HG02588 (cell line): ENCODE measurements at regions not wholly inside any gene's neighbourhood (a gene's known extent, or its start where the extent isn't known, plus 50 kb on each side); places are given as distances from the start of the nearest gene placed in this dataset.
"Not testable (repeated sequence)": the region's sequence is repeated elsewhere in the genome, so short reads cannot be mapped to it uniquely, and the experiment has no call there.

Experiments
- ATAC-seq: cut with Tn5 transposase; IDR thresholded peaks from one replicate; pipeline ENCODE4 v1.9.1; 2021; ENCODE audit warnings: mild to moderate bottlenecking, moderate library complexity; ENCODE audit not compliant: unreplicated experiment

DNA sequence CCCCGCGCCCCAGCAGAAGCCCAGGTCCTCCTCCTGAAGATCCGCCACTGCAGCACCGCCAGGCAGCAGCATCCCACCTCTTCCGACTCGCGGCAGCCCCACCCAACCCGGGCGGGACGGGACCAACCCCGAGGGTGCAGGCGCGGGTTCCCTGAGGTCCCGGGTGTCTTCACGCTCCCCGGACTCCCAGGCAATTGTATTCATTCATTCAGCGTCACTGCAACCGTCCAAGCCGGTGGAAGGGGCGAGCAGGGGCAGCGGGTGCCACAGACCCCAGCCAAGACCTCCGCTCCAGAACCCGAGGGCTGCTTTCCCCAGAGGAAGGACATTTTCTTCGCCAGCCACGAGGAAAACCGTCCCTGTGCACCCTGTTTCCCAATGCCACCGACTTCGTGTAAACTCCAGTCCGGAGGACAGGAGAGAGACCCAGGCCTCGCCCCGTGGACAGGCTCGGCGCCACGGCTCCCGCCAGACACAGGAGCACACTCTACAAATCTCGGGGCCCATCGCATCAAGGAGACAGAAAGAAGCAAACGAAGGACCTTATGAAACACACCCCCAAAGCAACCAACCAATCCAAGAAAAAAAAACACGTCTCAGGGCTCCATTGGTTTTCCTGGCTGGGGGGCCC lies 1471.5 kb downstream of the FOXD4L5 start:
- ATAC-seq, result not testable (repeated sequence)

DNA sequence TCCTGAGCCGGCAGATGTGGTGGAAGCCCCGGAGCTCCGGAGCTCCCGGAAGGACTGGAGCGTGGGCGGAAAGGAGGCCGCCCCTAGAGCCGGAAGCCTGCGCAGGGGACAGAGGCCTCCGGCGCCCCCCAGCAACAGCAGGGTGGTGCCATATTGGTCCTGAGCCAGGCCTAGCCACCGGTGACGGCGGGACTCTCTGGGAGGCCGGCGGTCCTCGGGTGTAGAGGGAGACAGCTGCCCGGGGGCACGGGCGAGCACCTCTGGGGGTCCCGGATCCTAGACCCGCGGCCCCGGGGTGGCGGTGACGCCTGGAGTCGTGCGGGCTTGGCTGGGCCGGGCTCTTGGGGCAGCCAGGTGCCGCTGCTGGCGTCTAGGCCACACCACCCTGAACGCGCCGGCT lies 1472.2 kb downstream of the FOXD4L5 start:
- peak; percentile 53 for ATAC-seq

DNA sequence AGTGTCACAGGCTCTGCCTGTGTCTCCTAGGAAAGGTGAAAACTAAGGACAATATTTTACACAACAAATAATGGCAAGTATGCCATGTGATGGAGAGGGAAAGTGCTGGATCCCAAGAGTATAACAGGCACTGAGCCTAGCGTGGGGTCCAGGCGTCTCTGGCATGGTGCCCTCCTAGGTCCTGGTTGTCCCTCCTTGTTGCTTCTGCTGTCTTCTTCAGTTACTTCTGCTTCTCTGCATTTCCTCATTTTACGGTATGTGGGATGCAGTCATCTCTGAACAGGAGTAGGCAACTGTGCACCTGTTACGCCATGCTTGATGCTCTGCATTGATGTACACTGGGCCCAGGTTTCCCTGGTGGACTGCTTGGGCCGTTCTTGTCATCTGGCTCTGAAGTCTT lies 1480.8 kb downstream of the FOXD4L5 start:
- ATAC-seq, result not testable (repeated sequence)

DNA sequence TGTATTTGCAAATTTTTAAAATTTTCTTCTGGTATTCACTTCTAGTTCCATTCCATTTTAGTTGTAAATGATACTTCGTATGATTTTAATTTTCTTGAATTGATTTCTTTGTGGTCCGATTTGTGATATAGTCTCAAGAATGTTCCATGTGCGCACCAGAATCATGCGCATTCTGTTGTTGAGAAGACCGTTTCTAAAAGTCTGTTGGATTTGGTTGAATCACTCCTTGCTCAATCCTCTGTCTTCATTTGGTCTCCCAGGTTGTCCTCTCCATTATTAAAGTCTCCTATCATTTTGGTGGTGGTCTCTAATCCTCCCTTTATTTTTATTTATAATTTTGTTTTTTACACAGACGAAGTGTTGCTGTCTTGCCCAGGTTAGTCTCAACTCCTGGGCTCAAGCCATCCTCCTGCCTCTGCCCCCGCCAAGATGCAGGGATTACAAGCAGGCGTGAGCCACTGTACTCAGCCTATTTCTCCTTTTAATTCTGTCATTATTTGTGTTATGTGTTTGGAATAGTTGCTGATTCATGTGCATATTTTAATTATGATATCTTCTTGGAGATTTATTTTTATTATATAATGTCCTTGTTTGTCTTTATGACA lies 1490.8 kb downstream of the FOXD4L5 start:
- ATAC-seq, result not testable (repeated sequence)

- ATAC-seq, result not testable (repeated sequence)
These were observed 1497.6 kb downstream of the FOXD4L5 start for GRCh38 chr9:63787454-63787853.

DNA sequence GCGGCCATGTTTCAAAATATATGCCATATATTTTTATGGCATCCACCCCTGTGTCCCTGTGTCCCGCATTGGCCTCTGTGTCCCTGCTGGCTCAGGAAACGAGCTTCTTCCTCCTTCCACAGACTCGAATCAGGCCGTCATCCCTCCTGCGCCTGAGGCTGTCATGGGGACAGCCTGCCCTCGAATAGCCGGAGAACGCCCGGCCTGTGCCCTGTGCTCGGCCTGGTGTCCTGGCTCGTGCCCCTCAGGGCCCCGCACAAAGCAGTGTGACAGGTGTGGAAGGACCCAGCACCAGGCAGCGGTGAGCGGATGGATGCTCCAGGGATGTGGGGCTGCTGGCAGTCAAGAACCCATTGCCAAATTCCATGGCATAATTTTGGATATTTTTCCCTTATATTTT lies 1500.0 kb downstream of the FOXD4L5 start:
- ATAC-seq, result not testable (repeated sequence)

DNA sequence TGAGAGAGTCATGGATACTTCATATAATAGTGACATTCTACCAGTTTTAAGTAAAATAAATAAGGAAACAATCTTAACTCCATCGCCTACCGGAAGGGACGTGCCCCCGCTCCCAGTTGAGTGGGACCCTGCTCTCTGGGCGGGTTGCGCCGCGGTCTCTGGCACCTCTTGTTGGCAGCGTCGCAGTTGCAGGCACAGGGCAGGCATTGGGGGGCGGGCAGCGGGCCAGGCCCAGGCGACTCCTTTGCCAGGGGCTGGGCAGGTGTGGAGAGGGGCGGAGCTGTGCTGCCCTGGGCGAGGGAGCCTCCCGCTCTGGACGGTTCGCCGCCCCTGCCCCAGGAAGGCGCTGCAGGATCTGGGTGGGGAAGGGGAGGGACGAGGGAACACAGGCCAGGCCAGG lies 1500.6 kb downstream of the FOXD4L5 start:
- not testable (repeated sequence) for ATAC-seq

DNA sequence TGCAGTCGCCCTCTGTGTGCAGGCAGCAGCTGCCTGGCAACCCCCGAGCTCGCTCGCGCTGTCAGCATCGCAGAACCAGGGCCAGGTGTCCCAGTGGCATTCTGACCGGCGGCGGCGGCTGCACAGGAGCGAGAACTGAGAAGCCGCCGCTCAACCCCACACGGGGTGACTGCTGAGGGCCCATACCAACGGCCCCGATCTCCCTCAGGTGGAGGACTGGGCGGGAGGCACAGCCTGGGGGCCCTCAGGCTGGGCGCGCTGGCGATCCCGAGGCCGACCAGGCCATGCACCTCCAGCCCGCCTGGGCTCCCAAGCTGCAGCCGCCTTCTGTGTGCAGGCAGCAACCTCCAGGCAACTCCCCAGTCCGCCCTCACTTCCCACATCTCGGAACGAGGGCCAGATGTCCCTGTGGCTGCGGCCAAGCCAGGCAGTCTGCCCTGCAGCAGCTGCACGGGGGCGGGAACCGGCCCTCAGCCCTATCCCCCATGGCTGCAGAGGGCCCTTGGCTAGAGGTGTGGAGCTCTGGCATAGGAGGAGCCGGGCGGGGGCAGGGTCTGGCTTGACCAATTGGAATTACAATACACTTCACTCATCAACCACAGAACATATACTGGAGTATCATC lies 1503.1 kb downstream of the FOXD4L5 start:
- ATAC-seq, result peak; percentile 34

DNA sequence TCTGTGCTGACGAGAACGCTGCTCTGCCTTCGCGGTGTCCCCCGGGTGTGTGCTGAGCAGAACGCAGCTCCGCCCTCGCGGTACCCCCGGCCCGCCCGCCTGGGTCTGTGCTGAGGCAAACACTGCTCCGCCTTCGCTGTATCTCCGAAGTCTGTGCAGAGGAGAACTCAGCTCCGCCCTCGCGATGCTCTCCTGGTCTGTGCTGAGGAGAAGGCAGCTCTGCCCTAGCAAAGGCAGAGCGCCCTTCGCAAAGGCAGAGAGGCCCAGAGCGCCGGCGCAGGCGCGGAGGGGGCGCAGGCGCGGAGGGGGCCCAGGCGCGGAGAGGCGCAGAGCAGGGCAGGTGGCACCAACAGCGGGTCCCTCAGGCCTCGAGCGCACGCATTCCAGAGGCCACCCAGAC lies 1503.6 kb downstream of the FOXD4L5 start:
- peak; percentile 97 for ATAC-seq

DNA sequence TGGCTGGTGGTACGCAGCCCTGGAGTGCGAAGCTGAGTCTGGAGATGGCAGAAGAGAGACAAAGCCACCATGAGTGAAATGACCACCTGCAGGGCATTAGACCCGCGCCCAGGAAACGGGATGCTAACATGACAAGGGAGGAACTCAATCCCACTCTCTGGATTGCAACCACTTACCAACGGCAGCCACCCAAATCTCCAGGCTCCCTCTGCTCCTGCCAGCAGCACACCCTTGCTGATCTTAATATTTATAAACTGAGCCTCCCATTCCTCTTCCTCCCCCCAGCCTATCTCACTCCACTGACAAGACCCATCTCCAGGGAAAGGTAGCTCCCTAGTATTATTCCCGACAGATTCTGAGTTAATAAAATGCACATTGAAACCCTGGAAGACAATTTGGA lies 1508.8 kb downstream of the FOXD4L5 start:
- not testable (repeated sequence) for ATAC-seq

DNA sequence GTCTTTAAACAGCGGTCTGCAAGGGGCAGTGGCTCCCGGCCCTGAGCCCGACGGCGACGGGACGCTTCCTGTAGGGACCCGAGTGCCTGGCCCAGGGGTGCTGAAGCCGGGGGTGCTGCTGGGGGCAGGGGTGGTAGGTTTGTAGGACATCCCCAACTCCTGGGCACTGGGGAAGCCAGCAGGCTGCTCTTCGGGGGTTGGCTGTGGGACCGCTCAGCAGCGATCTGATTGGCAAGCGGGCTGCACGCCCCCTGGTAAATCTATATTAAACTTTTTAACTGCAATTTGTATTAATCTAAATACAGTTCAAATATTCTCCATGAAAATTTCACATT lies 1510.0 kb downstream of the FOXD4L5 start:
- ATAC-seq, result not testable (repeated sequence)

GRCh38 chr9:63774369-63775091 lies 1510.5 kb downstream of the FOXD4L5 start:
- ATAC-seq, result not testable (repeated sequence)

GRCh38 chr9:63762230-63762629 lies 1522.8 kb downstream of the FOXD4L5 start:
- not testable (repeated sequence) for ATAC-seq

DNA sequence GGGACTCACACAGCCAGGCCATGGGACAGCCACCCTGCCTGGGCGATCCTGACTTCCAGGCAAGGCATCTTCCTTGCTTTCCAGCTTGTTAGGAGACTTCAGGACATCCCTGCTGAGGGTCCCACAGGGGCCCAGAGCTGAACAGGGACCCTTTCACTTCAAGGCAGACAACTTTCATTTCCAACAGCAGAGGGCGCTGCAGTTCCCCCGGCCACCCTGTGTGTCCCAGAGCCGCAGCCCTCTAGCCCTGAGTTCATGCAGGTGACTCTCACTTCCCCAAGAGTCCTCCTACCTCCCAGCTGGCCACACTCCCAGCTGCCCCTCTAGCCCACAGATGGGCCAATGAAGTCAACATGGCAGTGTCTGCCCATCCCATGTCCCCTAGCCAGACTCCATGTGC lies 1556.0 kb downstream of the FOXD4L5 start:
- not testable (repeated sequence) for ATAC-seq

GRCh38 chr9:63728287-63728686 lies 1556.7 kb downstream of the FOXD4L5 start:
- ATAC-seq, result no peak

DNA sequence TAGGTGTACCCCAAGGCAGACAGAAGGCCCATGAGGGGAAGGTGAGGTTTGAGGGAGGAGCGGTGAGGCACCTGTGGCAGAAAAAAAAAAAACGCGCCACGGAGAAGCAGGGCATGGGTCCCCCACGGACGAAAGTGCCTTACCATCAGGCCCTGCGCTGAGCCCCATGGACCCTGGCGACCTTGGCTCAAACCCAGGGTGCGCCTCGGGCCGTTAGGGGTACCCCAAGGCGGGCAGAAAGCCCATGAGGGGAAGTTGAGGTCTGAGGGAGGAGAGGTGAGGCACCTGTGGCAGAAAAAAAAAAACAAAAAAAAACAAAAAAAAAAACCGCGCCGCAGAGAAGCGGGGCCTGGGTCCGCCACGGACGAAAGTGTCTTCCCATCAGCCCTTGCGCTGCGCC lies 1576.7 kb downstream of the FOXD4L5 start:
- not testable (repeated sequence) for ATAC-seq

DNA sequence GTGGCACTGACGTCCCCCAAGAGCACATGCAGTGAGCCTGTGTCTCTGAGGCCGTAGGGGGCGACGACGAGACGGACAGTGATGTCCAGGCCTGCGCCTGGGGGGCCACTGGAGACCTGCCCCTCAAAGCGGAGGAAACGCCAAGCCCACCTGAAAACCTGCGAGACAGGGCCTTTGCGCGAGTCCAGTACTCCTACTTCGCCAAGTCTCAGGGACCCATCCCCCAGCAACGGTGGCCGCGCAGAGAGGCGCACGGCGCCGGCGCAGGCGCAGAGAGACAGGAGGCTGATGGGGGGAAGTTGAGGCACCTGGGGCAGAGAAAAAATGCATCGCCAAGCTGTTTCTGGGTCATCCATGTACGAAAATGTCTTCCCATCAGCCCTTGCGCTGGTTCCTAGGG lies 1580.6 kb downstream of the FOXD4L5 start:
- not testable (repeated sequence) for ATAC-seq

- ATAC-seq, result not testable (repeated sequence)
These were observed 1581.3 kb downstream of the FOXD4L5 start for GRCh38 chr9:63703670-63704069.

GRCh38 chr9:63703138-63703665 lies 1581.8 kb downstream of the FOXD4L5 start:
- not testable (repeated sequence) for ATAC-seq
